IgD-negative memory B cell (primary cell): ENCODE measurements at regions not wholly inside any gene's neighbourhood (a gene's known extent, or its start where the extent isn't known, plus 50 kb on each side); places are given as distances from the start of the nearest gene placed in this dataset.

Source experiments
- H3K27ac Mint-ChIP-seq, 3 donors: one replicate each; pipeline ENCODE4 v1.8.0; 2020 to 2022; ENCODE audit warnings: mild to moderate bottlenecking in 3 of 3, mixed read lengths in 3 of 3, moderate library complexity in 1 of 3
- H3K27me3 Mint-ChIP-seq: one replicate; pipeline ENCODE4 v1.8.0; 2021; ENCODE audit warnings: mixed read lengths
- H3K36me3 Mint-ChIP-seq: one replicate; pipeline ENCODE4 v1.8.0; 2020; ENCODE audit warnings: mild to moderate bottlenecking, mixed read lengths
- H3K4me1 Mint-ChIP-seq, 3 donors: one replicate each; pipeline ENCODE4 v1.8.0; 2020 to 2022; ENCODE audit warnings: mixed read lengths in 3 of 3, mild to moderate bottlenecking in 1 of 3
- H3K4me3 Mint-ChIP-seq, 4 donors: one replicate each; pipeline ENCODE4 v1.8.0; 2020 to 2022; ENCODE audit warnings: mild to moderate bottlenecking in 4 of 4, mixed read lengths in 4 of 4, moderate library complexity in 3 of 4
- H3K9me3 Mint-ChIP-seq, 3 donors: one replicate each; pipeline ENCODE4 v1.8.0; 2020 to 2021; ENCODE audit warnings: mixed read lengths in 3 of 3, mild to moderate bottlenecking in 1 of 3

DNA sequence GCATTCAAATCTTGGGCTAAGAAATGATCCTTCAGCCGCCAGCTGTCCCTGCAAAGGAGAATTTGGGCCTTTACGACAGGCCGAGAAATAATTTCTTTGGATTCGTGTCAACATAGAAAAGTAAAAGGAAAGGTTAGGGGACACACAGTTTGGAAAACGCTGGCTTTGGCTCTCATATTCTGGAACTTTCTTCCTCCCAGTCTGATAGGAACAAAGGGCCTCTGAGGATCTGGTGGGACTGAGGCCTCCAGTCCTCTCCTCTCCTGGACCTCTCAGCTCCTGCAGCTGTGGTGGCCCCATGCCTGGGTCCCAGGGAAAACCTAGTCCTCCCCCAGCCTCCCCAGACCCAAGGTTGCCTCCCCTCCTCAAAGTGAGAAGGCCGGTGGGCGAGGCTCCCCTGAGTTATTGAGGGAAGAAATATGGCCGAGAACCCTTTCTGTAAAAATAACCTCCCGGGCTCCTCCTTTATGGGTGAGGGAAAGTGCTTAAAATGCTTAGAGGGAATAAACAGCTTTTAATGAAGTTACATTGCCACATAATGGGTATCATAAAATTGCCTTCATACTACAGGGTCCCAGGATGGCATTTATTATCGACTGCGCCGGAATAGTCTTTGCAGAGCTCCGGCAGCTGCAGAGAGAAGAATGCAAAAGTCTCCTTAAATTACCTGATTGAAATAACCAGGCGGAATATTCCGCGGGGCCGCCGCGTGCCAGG is 188.3 kb downstream of the PHETA1 start:
- H3K4me1 Mint-ChIP-seq, result peaks cover 0 to 2% (median 0%) of the 10 kb centered on the region in 3 donors
- H3K9me3 Mint-ChIP-seq, result no peaks in the 10 kb centered on the region
- peak overlapping the region in 1 of 3 donors; percentile 32 for H3K27ac Mint-ChIP-seq
- H3K4me3 Mint-ChIP-seq, result peak overlapping the region in 1 of 4 donors; percentile 58
- peaks cover 3% of the 10 kb centered on the region for H3K36me3 Mint-ChIP-seq
- peaks cover 39% of the 10 kb centered on the region for H3K27me3 Mint-ChIP-seq

DNA sequence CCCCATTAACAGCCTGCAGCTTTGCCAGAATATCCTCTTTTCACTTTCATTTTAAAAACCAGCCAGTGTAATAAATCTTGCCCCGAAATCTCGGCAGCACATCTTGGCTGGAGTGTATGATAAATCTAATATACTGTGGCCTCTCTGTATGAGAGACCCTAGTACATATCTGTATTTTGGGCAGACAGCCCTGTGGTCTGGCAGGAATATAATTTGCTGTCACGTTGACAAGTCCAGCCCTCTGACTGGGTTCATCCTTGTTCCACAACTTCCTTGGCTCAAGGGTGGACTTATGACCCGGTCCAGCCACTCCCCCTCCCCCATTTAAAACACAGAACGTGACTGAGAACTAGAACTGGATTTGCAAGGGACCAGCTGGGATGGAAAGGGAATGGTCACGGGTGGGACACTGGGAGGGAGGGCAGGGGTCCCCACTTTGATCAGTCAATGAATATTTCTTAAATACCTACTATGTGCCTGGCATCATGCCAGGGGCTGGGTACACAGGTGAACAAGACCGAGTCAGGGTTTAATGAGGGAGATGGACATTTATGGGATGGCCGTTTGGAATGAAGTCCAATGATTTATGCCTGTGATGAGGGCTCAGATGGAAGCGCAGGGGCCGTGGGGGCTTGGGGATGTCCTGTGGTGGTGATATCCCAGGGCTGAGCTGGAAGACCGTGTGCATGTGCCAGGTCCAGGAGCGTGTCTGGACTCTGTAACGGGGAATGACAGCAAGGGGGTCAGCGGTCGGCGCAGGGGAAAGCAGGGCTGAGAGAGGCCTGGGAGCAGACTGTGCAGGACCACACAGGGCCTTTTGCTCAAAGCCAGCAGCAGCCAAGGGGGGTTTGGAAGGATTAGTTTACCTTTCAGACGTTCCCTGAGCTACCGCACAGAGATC is 190.5 kb downstream of the PHETA1 start:
- Mint-ChIP-seq H3K27me3 (peaks cover 43% of the 10 kb centered on the region), H3K4me3 (no peak overlapping the region), H3K4me1 (no peaks in the 10 kb centered on the region), H3K9me3 (no peaks in the 10 kb centered on the region), H3K36me3 (peaks cover 3% of the 10 kb centered on the region), H3K27ac (no peak overlapping the region)

DNA sequence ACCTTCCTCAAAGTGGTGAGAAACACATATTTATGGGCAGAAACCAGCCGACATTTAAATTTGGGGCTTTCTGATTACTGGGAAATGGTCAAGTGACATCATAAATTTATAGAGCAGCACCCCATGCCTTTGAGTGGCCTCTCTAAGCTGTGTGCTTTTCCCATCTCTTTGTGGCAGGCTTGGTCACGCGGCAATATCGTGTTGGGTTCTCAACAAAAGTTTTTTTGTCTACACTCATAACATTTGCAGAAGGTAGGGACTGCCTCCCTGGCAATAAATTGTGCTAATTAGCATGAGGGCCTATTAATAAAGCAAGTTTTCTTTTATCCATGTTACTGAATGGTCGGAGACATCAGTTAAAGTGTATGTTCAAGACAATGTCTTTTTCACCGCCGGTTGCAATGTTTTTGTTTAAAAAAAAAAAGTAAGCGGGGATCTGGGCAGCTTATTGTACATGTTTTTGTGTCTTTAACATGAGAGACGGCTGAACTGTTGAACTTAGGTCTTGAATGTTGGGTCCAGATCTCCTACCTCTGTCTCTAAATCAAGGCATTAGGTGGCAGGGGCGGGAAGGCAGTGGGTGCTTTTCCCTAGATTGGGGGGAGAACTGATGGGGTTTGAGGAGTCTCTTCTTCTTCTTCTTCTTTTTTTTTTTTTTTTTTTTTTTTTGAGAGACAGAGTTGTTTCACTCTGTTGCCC is 193.3 kb downstream of the PHETA1 start:
- Mint-ChIP-seq H3K27ac (no peak overlapping the region), H3K4me1 (peaks cover 3 to 6% (median 3%) of the 10 kb centered on the region in 3 donors), H3K9me3 (no peaks in the 10 kb centered on the region), H3K27me3 (peaks cover 24% of the 10 kb centered on the region), H3K4me3 (no peak overlapping the region), H3K36me3 (peaks cover 6% of the 10 kb centered on the region)

DNA sequence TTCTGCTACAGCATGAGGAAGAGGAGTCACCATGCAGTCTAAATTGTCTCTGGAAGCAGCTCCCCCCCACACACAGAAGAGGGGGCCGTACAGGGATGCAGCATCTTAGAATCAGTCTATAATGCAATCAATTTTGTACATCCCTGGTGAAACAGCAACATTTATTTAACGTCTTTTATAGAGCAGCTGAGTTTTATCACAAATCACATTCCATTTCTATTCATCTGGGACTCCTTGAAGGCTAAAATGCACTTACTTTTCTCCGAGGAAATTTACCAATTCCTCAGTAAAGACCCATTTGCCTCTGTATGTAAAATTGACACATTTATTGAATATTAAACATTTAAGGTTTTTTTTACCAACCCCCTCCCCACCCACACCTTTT is 193.9 kb downstream of the PHETA1 start:
- no peak overlapping the region for H3K27ac Mint-ChIP-seq
- peaks cover 19% of the 10 kb centered on the region for H3K27me3 Mint-ChIP-seq
- H3K4me3 Mint-ChIP-seq, result no peak overlapping the region
- H3K9me3 Mint-ChIP-seq, result no peaks in the 10 kb centered on the region
- H3K36me3 Mint-ChIP-seq, result peaks cover 3% of the 10 kb centered on the region
- peaks cover 4 to 7% (median 5%) of the 10 kb centered on the region in 3 donors for H3K4me1 Mint-ChIP-seq

DNA sequence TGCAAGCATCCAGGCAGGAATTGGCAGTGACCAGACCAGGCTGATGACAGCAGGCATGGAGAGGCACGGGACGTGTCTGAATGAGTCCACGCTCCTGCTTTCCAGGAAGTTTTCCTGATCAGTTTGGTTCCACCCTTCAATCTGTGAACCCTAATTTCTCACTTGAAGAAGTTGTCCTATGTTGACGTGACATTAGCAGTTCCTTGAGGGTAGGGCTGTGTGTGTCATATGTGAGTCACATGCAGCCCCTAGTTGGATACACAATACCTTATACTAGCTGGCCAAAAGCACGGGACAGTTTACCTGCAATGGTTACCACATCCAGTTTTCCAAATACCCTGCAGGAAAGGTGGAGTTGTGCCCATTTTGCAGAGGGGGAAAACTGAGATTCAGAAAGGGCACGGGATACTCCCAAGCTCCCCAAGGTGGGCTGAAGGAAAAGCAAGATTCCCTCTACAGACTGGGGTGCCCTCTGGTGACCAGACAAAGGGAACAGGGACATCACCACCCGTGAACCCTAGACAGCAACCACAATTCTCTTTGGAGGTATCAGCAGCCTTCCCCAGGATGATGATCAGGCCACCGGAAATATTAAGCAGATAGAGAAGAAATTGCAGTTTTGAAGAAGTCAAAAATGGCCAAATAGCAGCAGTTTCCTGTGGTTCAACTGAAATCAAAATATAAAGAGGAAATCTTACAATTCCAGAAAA is 194.5 kb downstream of the PHETA1 start:
- Mint-ChIP-seq H3K4me1 (peaks cover 5 to 7% (median 6%) of the 10 kb centered on the region in 3 donors), H3K9me3 (no peaks in the 10 kb centered on the region), H3K27me3 (peaks cover 18% of the 10 kb centered on the region), H3K36me3 (peaks cover 3% of the 10 kb centered on the region), H3K27ac (no peak overlapping the region), H3K4me3 (no peak overlapping the region)

DNA sequence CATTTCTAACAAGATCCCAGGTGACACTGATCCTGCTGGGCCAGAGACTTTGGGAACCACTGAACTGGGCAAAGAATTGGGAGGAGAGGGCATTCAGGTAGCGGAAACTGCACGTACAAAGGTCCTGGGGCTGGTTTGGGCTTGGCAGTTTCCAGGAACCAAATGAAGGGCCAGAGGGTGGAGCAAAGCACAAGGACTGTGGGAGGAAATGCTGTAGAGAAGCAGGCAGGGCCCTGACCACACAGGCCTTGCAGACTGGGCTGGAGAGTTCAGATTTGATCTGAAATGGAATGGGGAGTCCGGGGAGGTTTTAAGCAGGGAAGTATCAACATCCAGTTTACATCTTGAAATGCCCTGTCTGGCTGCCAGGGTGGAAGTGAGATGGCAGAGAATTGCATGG is 195.1 kb downstream of the PHETA1 start:
- H3K36me3 Mint-ChIP-seq, result peaks cover 3% of the 10 kb centered on the region
- H3K4me1 Mint-ChIP-seq, result peaks cover 5 to 7% (median 6%) of the 10 kb centered on the region in 3 donors
- peaks cover 16% of the 10 kb centered on the region for H3K27me3 Mint-ChIP-seq
- no peaks in the 10 kb centered on the region for H3K9me3 Mint-ChIP-seq
- H3K4me3 Mint-ChIP-seq, result no peak overlapping the region
- no peak overlapping the region for H3K27ac Mint-ChIP-seq

DNA sequence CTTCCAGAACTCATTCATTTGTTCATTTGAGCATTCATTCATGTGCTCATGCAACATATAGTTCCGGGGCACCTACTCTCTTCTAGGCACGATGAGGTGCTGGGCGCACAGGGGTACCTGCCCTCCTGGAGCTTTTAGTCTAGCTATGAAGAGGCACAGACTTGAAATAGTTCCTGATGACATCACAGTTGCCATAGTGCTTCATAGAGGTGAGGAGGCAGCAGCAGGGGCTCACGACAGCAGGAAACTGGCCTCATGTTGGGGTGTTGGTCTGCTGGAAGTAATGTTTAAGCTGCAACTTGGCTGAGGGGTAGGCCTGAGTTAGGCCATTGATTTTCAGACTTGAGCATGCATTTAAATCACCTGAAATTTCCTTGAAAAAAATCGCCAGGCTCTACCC is 195.5 kb downstream of the PHETA1 start:
- Mint-ChIP-seq H3K36me3 (peaks cover 3% of the 10 kb centered on the region), H3K4me1 (peaks cover 5 to 7% (median 6%) of the 10 kb centered on the region in 3 donors), H3K27ac (no peak overlapping the region), H3K27me3 (peaks cover 14% of the 10 kb centered on the region), H3K9me3 (no peaks in the 10 kb centered on the region), H3K4me3 (no peak overlapping the region)

DNA sequence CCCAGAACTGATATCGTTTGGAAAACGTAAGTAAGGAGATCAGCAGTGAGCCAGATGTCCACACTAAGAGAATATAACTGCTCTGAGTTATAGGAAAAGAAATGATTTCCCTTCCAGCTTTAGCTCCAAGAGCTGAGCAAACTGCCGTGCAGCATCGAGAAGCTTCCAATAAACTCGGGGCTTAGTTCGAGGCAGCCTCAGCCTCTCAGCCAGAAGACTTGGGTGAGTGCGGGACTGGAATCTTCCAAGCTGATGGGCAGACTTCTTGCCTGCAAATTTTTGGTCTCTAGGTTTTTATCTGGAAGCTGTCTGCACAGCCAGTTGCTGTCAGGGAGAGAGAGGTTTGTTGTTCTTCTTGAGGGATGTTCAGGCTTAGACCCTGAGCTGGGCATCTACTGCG is 196.1 kb downstream of the PHETA1 start:
- Mint-ChIP-seq H3K27me3 (peaks cover 14% of the 10 kb centered on the region), H3K27ac (no peak overlapping the region), H3K4me3 (no peak overlapping the region), H3K4me1 (peaks cover 5 to 7% (median 6%) of the 10 kb centered on the region in 3 donors), H3K9me3 (no peaks in the 10 kb centered on the region), H3K36me3 (peaks cover 3% of the 10 kb centered on the region)

DNA sequence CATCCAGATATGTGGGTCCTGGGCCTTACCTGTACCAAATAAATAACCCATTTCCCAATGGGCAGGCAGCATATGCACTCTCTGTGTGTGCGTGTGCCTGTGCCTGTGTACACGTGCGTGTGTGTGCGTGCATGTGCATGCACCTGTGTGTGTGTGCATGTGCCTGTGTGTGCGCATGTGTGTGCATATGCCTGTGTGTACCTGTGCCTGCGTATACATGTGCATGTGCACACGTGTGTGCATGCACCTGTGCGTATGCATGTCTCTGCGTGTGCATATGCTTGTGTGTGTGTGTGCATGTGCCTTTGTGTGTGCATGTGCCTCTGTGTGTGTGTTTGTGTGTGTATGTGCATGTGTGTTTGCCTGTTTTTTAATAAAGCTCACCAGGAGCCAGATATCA is 197.1 kb downstream of the PHETA1 start:
- peak overlapping the region in 1 of 4 donors; percentile 12 for H3K4me3 Mint-ChIP-seq
- H3K9me3 Mint-ChIP-seq, result no peaks in the 10 kb centered on the region
- H3K36me3 Mint-ChIP-seq, result peaks cover 3% of the 10 kb centered on the region
- H3K27ac Mint-ChIP-seq, result peak overlapping the region in 1 of 3 donors; percentile 71
- peaks cover 14% of the 10 kb centered on the region for H3K27me3 Mint-ChIP-seq
- peaks cover 5 to 7% (median 6%) of the 10 kb centered on the region in 3 donors for H3K4me1 Mint-ChIP-seq

DNA sequence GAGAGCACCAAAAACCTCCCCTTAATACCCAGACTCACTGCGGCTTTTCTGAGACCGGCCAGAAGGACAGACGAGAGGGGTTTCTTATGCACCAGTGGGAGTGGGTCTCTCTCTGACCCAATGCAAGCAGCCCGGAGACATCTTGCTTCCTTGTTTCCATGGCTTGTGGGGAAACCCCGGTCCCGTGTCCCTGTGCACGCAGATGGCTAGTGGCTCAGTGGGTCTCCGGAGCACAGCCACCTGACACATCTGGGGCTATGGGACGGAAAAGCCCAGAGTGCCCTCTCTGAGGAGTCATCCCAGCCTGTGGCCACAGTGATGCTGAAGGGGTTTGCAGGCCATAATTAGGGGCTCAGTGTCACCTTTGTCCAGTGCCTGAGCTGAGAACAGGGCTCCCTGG is 197.6 kb downstream of the PHETA1 start:
- Mint-ChIP-seq H3K4me3 (no peak overlapping the region), H3K9me3 (no peaks in the 10 kb centered on the region), H3K4me1 (peaks cover 5 to 7% (median 6%) of the 10 kb centered on the region in 3 donors), H3K27me3 (peaks cover 11% of the 10 kb centered on the region), H3K27ac (no peak overlapping the region), H3K36me3 (peaks cover 3% of the 10 kb centered on the region)

DNA sequence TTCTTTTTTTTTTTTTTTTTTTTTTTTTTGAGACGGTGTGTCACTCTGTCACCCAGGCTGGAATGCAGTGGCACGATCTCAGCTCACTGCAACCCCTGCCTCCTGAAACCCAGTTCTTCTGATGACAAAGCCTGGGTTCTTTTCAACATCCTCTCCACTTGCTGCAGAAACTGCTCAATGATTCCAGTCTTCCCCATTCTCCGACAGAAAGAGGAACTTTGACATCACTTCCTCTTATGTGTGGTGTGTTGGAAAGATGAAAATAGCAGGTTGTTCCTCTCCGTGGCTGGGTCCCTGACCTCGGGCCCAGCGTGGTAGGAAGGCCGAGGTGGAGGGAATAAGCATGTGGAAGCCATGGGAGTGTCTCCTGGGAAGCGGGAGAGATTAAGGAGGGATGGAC is 198.4 kb downstream of the PHETA1 start:
- Mint-ChIP-seq H3K4me1 (peaks cover 5 to 7% (median 6%) of the 10 kb centered on the region in 3 donors), H3K4me3 (no peak overlapping the region), H3K27me3 (peaks cover 8% of the 10 kb centered on the region), H3K27ac (no peak overlapping the region), H3K36me3 (peaks cover 3% of the 10 kb centered on the region), H3K9me3 (no peaks in the 10 kb centered on the region)

DNA sequence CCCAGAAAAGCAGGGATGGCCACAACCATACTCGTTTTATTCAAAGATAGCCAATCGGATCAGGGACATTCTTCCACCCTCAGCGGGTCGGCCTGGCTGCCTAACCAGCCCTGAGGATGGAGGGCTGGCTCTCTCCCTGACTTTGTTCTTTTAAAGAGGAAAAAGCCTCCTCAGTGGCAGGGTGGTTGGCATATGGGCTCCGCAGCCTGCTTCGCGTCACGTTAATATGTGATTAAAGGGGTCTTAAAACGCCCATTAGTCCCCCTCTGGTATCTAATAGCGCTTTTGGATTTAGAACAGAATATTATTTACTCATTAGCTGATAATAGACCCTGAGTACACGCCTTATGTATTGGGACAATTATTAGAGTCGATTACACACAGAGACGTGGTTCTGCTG is 199.4 kb downstream of the PHETA1 start:
- Mint-ChIP-seq H3K36me3 (peaks cover 3% of the 10 kb centered on the region), H3K9me3 (no peaks in the 10 kb centered on the region), H3K27me3 (peaks cover 9% of the 10 kb centered on the region), H3K4me1 (peaks cover 5 to 7% (median 6%) of the 10 kb centered on the region in 3 donors), H3K27ac (no peak overlapping the region), H3K4me3 (peak overlapping the region in 1 of 4 donors; percentile 26)

DNA sequence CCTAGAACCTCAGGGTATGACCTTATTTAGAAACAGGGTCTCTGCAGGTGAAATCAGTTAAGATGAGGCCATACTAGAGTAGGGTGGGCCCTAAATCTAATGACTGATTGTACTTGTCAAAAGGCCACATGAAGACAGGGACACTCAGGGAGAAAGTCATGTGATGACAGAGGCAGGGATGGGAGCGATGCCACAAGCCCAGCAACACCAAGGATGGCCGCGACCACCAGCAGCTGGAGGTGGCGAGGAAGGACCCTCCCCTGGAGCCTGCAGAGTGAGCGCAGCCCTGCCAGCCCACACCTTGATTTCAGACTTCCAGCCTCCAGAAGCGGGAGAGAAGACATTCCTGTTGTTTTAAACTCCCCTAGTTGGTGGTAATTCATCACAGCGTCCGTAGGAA is 199.9 kb downstream of the PHETA1 start:
- Mint-ChIP-seq H3K4me1 (peaks cover 5 to 7% (median 6%) of the 10 kb centered on the region in 3 donors), H3K4me3 (no peak overlapping the region), H3K27me3 (peaks cover 9% of the 10 kb centered on the region), H3K36me3 (peaks cover 3% of the 10 kb centered on the region), H3K27ac (no peak overlapping the region), H3K9me3 (no peaks in the 10 kb centered on the region)

DNA sequence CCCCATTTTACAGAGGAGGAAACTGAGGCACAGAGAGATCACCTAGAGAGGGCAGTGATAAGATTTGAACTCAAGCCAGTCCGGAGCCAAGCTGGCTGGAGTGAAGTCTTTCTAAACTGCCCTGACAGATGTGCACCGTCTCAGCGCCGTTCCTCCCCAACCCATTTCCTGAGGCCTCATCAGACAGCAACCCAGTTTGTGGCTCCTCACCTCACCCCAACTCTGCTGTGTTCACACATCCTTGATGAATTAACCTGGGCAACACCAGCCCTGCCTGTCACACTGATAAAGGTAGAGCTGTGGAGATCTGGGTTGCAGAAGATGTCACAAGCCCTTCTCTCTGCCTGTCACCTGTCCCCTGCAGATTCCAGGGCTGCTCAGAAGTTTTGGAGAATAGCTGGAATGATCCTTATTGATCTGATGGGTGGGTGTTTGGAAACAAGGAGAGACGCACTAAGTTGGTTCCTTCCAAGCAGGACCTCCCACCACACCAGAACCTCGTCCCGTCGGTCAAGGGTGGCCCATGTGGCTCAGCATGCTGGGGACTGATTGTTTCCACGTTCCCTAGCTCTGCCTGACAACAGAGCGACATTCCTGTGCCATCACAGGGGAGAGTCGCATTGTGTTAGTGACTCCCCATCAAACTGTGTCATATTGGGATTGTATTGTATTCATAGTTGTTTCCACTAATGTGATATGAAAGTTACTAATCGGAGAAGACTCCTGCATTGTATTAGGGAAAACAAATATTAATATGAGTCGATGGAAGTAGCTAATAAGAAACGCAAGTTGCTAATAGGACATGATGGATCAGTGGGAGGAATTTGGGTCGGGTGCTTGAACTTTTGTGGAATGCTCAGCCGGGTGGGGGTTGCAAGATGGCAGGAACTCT is 200.6 kb downstream of the PHETA1 start:
- Mint-ChIP-seq H3K36me3 (peaks cover 3% of the 10 kb centered on the region), H3K4me3 (no peak overlapping the region), H3K4me1 (peaks cover 5 to 7% (median 6%) of the 10 kb centered on the region in 3 donors), H3K27ac (no peak overlapping the region), H3K9me3 (no peaks in the 10 kb centered on the region), H3K27me3 (peaks cover 10% of the 10 kb centered on the region)
